Globus pallidus (tissue), 1 donor: ENCODE measurements at regions not wholly inside any gene's neighbourhood (a gene's known extent, or its start where the extent isn't known, plus 50 kb on each side); places are given as distances from the start of the nearest gene placed in this dataset.
A peak's percentile ranks its signal among the peaks of the same experiment; 100 is the strongest.

ENCODE experiments used
- DNase-seq: peaks from one replicate; pipeline ENCODE4 v3.0.0-alpha.2; 2015; ENCODE audit warnings: low spot score

- DNase-seq: no peak
Observed at GRCh38 chr2:136242100-136242499, 124.2 kb upstream of the CXCR4 start.

- no peak for DNase-seq
Observed at GRCh38 chr2:136239079-136239685, 121.2 kb upstream of the CXCR4 start.

GRCh38 chr2:136238286-136239078, 120.5 kb upstream of the CXCR4 start:
- DNase-seq: peak; percentile 66

DNA sequence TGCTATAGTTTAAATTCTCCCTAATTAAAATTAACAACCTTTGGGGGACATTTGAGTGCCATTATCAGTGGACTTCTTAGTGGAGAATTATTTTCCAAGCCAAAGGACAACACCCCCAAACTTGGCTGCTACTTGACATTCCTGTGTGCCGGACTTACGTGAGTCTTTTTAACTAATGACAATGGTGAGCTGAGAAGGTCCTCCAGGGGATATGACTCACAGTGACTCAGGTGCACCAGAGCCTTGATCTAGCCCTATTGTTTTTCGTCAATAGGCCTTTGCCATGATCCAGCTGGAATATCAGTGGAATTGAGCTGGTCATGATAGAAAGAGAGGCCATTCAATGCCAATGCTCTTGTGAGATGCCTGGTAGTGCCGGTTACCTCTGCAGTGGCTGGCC, 118.1 kb upstream of the CXCR4 start:
- no peak for DNase-seq

DNA sequence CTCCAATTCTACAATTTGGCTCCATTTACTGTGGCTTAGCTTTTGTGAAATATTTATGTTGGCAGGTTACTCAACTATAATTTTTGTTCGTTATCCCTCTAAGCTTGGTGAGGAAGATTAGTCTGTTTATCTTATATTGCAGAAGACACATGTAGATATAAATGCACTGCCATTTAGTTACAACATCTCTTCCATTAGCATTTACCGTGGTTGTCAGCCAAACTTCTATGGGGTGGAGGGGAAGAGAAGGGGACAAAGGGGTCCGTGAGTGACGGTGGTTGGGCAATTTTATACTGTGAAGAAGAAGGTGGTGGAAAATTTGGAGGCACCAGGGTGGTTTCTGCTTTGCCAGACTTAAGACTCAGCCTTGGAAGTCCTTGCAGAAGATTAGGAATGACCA, 117.6 kb upstream of the CXCR4 start:
- DNase-seq: no peak

GRCh38 chr2:136234261-136234660, 116.3 kb upstream of the CXCR4 start:
- DNase-seq: no peak

DNA sequence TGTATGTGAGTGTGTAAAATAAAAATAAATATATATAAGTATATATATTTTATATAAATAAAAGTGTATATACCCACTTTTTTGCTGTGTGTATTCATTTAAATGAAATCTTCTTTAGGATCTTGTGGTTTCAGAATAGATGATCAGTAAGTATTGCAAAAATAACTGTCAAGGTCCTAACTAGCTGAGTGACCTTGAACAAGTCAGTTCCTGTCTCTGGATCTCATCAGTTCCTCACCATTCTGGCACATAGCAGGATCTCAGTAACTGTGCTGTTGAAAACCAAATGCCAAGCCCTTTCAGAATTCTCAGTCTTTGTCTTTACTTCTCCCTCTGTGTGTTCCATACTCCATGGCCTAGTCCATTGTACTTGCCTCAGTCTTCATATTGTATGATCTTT, 115.3 kb upstream of the CXCR4 start:
- no peak for DNase-seq

- no peak for DNase-seq
Observed at GRCh38 chr2:136232456-136233172, 114.7 kb upstream of the CXCR4 start.

GRCh38 chr2:136230464-136230863, 112.5 kb upstream of the CXCR4 start:
- DNase-seq: no peak

DNA sequence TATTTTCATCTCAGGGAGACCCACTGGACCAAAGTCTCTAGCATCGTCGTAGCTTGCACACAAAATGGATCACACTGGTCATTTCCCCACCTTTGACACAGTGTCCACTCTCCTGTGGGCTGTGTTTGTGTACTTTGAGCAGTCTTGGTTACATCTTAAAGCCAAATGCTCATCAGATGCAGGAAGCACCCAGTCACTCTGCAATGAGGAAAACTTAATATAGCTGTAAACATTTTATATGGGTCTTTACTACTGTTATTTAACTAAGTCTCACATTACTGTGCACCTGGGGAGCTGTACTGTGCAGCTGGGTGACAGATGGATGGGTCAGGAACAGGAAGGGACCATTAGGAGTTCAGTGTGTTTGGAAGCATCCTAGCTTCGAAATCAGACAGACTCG, 109.0 kb upstream of the CXCR4 start:
- DNase-seq: no peak

DNA sequence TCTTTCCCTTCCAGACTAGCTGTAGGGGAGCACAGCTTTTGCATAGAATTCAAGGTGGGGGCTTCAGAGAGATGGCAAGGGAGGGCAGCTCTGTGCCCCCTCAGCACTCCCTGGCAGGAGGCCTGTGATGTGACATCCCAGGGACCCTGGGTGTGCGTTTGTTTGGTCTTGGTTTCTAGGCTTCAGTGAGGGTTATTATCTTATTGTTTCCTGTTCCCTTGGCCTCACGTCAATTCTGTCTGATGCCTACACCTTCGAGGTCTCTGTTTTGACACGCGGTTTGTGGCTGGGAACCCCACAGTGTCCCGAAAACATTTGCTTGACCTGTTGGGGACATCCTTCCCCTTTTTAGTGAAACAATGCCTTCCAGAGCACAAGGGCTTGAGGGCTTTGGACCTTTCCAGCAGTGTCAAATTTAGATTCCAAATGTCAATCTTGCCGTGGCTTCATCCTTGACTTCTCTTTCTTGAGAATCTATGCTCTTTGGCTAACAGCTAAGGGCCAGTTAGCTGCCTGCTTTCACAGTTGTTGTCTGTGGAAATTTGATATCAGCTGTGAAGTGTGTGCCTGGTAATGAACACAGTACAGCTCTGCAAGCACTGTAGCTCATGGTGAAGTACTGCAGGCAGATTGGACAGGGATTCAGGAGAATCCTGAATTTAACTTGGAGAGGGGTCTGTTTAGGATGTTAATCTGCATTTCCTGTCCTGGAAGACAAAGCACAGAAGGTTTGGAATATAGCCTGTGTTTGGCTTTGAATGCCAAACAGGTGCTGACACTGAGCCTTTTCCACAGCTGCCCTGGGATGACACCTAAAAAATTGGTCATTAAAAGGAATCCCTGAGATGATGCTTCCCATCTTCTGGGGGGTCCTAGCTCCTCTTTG, 108.2 kb upstream of the CXCR4 start:
- no peak for DNase-seq

GRCh38 chr2:136223274-136223673, 105.3 kb upstream of the CXCR4 start:
- no peak for DNase-seq

- DNase-seq: no peak
Observed at GRCh38 chr2:136222862-136223261, 104.9 kb upstream of the CXCR4 start.

DNA sequence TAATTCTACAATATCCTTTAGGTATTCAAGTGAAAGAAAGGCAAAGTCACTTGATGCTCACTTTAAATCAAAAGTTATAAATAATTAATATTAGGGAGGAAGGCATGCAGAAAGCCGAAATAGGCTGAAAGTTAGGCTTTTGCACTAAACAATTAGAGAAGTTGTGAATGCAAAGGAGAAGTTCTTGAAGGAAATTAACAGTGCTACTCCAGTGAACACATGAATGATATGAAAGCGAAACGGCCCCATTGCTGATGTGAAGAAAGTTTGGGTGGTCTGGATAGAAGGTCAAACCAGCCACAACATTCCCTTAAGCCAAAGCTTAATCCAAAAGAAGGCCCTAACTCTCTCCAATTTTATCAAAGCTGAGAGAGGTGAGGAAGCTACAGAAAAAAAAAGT, 103.1 kb upstream of the CXCR4 start:
- DNase-seq: no peak

DNA sequence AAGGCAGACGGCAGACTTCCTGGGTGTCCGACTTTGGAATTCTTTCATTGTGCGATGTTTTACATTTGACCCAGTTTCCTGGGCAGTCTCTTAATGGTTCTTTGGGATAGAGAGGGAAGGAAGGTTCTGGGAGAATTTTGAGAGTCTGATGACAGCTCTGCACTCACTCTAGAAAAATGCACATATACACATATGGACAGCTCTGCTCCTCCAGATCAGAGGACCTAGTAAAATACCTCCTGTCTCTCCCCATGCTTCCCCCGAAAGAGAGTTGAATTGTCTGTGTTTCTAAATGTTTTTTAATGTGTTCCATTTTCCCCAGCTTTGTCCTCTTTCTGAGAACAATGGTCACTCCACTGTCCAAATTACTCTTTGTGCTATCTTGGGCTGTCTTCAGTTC, 102.0 kb upstream of the CXCR4 start:
- no peak for DNase-seq

- no peak for DNase-seq
Observed at GRCh38 chr2:136219341-136219740, 101.4 kb upstream of the CXCR4 start.

DNA sequence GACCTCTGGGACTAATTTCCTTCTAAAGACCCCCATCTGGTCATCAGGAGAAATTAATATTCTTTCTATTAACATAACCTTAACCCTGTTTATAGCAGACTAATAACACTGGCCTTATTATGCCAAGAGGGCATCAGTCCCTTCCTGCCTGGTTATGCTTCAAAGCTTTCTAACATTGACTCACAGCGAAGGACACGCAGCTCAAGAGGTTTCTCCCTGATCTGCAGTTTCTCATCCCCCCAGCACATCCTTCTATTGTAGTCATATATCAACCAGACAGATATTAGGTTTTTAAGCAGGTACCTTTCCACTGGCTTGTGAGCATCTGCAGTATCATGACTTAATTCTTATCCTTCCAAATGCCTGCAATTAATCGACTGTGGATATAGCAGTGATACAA, 100.0 kb upstream of the CXCR4 start:
- no peak for DNase-seq

DNA sequence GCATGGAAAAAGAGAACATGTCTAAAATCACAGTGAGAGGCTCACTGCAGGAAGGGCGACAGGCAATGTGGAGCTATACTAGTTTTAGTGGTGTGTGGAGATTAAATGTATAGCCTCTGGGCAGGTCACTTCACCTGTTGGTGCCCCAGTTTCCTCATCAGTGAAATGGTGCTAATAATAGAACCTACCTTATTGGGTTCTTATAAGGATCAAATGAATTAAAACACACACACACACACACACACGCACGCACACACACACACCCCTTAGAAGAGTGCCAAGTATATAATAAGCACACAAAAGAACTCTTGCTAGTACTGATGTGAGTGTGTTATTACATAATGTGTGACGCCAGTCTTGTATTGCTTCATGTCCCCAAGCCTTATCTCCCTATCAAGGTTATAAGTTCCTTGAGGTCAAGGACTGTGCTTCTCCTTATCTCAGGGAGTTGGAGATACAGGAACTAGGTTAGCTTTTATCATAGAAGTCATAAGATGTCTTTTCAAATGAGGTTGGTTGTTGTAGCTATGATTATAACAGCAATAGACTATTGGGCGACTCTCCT, 98.0 kb upstream of the CXCR4 start:
- DNase-seq: no peak

DNA sequence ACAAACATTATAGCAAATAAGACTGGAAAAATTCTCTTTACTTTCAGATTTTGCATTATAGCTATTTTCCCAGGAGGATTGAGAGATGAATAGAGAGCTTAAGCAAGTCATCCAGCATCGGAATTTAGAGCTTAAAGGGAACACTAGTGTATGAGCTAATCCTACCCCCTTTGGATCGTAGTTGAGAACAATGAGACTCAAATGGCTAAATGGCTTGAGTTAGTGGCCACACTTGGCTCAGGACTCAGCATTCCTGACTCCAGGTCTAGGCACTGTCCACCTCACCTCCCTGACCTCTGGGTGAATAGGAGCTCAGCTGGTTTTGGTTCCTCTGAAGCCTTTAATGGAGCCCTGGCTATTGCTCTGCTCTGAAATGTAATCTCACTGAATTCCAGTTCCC, 97.5 kb upstream of the CXCR4 start:
- DNase-seq: no peak

DNA sequence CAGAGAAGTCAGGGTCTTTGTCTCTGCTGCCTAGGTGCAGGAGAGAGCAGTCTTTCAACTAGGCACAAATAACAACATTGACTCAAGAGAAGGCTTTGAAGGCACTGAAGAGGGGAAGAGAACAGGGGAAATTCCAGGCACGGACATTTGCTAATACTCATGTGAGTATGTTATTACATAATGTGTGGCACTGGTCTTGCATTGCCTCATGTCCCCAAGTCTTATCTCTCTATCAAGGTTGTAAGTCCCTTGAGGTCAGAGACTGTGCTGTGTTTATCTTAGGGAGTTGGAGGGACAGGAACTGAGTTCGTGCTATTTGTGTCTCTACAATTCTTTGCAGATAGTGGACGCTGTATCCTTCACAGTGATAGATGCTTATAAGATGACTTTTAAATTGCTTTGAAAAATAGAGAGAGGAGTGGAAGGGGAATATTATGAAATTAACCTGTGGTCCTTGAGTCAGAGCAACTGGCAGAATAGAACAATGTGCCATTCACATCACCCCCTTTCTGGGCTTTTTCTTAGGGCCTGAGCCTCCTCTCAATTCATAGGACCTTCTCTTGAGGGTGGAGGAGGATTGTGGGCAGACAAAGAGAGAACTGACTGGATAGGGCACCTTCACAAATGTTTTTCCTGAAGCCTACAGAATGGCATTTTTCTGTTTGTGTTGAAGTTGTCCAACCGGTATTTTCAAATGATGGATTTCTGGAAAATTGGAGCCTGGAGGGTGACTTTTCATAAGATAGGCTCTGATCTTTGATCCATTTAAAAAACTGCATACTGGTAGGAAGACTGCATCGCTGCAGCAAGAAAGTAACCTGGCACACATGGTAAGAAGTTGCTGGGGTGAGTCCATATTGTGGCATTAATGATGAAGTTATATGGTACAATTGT, 96.6 kb upstream of the CXCR4 start:
- no peak for DNase-seq

DNA sequence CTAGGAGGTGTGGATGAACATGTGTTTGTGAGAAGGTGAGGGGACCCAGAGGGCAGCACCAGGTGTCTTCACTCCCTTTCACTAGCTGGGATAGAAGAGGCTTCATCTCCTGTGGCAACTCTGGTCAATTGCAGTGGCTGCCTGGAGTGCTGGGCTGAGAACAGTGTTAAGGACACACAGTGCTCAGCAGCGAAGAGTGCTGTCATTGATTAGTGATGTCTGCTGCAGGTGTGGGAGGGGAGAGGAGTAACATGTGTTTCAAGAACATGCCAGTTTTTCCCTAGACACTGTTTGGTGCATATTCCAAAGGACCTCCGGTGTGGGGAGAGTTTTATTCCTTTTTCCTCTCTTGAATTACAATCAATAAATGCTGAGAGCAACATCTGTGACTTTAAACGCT, 95.9 kb upstream of the CXCR4 start:
- no peak for DNase-seq
